ENCODE measurements at regions not wholly inside any gene's neighbourhood (a gene's known extent, or its start where the extent isn't known, plus 50 kb on each side); places are given as distances from the start of the nearest gene placed in this dataset.

GRCh38 chr7:135857519-135858274, 109.1 kb upstream of the FAM180A start:
- Histone ChIP-seq H3K27ac (no peak overlapping the region), H3K36me3 (no peaks in the 10 kb centered on the region), H3K4me3 (no peak overlapping the region), H3K9me3 (no peaks in the 10 kb centered on the region), H3K4me1 (no peaks in the 10 kb centered on the region), H3K27me3 (no peaks in the 10 kb centered on the region)
- TF ChIP-seq POLR2A (IDR thresholded peaks at IDR 0.05) (no peak), EP300 (IDR thresholded peaks at IDR 0.05) (no peak), POLR2AphosphoS5 (IDR thresholded peaks at IDR 0.05) (no peak)
- TF ChIP-seq, protein P1, sequence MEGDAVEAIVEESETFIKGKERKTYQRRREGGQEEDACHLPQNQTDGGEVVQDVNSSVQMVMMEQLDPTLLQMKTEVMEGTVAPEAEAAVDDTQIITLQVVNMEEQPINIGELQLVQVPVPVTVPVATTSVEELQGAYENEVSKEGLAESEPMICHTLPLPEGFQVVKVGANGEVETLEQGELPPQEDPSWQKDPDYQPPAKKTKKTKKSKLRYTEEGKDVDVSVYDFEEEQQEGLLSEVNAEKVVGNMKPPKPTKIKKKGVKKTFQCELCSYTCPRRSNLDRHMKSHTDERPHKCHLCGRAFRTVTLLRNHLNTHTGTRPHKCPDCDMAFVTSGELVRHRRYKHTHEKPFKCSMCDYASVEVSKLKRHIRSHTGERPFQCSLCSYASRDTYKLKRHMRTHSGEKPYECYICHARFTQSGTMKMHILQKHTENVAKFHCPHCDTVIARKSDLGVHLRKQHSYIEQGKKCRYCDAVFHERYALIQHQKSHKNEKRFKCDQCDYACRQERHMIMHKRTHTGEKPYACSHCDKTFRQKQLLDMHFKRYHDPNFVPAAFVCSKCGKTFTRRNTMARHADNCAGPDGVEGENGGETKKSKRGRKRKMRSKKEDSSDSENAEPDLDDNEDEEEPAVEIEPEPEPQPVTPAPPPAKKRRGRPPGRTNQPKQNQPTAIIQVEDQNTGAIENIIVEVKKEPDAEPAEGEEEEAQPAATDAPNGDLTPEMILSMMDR (IDR thresholded peaks at IDR 0.05): no peak
- DNase-seq (no peak), ATAC-seq (ENCODE audit: low FRiP score in 2 of 2) (peak in 1 of 2 donors; percentile 7)
- WGBS, 2 donors: 79% methylated on average over 3 of the region's 3 CpGs; no CpG with 5 or more reads in 1 of the 2 donors

DNA sequence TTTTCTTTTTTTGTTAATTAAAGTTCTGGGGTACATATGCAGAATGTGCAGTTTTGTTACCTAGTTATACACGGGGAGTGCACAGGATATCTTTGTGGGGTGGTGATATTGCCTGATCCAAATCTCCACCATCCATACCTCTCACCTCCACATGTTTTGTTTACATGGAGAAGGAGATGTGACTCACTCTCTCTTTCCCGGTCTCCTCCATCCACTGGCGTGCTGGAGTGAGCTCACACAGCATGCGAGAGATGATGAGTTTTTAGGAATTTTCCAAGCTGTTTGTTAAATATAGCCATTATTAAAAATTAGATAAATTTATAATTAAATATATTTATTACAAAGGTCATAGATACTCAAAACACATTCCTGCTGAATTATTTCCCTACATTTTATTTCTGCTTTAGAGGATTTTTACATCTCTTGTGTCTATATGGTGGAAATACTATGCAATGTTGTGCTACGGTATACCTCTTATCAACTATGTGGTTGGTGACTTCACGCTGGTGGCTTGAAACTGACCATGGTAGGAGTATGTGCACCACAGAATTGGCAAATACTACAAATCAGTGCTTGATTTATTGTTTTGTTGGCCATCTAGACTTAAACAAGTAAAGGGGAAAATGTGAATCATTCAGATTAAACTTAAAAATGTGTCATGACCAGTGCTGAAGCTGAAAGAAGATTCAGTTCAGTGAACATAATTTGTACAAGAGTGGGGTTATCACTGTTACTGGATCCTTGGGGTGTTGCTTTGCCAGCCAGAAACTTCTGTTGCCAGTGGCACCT, 107.9 kb upstream of the FAM180A start:
- WGBS, 2 donors: 66 to 74% methylated on average over 6 of the region's 6 CpGs
- ATAC-seq (ENCODE audit: low FRiP score in 2 of 2): no peak
- TF ChIP-seq POLR2AphosphoS5 (IDR thresholded peaks at IDR 0.05) (no peak), EP300 (IDR thresholded peaks at IDR 0.05) (no peak), POLR2A (IDR thresholded peaks at IDR 0.05) (no peak)
- TF ChIP-seq, protein P1 (IDR thresholded peaks at IDR 0.05): no peak

DNA sequence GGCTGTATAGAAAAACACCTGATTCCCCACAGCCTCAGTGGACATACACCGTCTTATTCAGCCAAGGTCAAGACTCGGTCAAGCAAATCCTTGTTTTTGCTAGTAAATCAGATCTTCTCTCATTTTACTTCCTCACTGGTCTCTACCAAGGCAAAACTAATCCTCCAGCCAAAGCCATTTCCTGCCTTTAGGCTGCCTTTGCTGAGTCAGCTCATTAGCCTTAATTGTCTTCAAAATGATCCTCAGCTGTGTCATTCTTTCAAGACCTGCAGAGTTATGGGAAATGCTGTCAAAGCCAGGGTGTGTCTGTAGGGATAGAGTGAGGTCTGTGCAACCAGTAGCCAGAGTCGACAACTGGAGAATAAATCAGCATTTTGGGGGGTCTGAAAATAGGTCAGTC, 107.2 kb upstream of the FAM180A start:
- Histone ChIP-seq H3K9me3 (no peaks in the 10 kb centered on the region), H3K4me1 (no peaks in the 10 kb centered on the region), H3K27ac (no peak overlapping the region), H3K36me3 (no peaks in the 10 kb centered on the region), H3K27me3 (no peaks in the 10 kb centered on the region), H3K4me3 (no peak overlapping the region)
- 31 to 43% methylated on average over 3 of the region's 3 CpGs for WGBS, 2 donors
- TF ChIP-seq EP300 (IDR thresholded peaks at IDR 0.05): no peak
- no peak for TF ChIP-seq POLR2A (IDR thresholded peaks at IDR 0.05)
- ATAC-seq (ENCODE audit: low FRiP score in 2 of 2): no peak
- no peak for DNase-seq

More for the DNA sequence above, 107.9 kb upstream of the FAM180A start:
- DNase-seq: no peak
- H3K27me3 ChIP-seq: no peaks in the 10 kb centered on the region
- no peaks in the 10 kb centered on the region for H3K9me3 ChIP-seq
- H3K36me3 ChIP-seq: no peaks in the 10 kb centered on the region
- H3K4me3 ChIP-seq: no peak overlapping the region
- H3K4me1 ChIP-seq: no peaks in the 10 kb centered on the region
- H3K27ac ChIP-seq: no peak overlapping the region

DNA sequence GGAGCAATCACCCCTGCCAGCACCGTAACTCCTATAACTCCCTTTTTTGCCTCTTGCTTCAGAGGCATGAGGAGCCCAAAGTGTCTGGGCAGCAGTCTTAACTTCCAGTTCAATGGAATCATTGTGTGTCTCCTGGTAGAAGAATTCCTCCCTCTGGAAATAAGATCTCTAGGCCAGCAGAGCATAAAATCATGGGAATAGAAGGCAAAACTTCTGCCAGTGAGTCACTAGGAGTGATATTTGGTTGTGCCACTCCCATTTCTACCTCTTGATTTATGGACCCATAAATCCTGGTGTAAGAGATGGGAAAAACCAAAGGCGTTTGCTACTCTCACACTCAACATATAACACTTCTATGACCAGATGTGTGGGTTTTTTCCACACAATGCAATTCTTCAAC, 104.9 kb upstream of the FAM180A start:
- 91 to 93% methylated on average over 2 of the region's 2 CpGs for WGBS, 2 donors
- no peaks in the 10 kb centered on the region for H3K36me3 ChIP-seq
- TF ChIP-seq EP300 (IDR thresholded peaks at IDR 0.05) (no peak), POLR2A (IDR thresholded peaks at IDR 0.05) (no peak), POLR2AphosphoS5 (IDR thresholded peaks at IDR 0.05) (no peak)
- TF ChIP-seq, protein P1 (IDR thresholded peaks at IDR 0.05): no peak
- no peak overlapping the region for H3K4me3 ChIP-seq
- H3K4me1 ChIP-seq: no peaks in the 10 kb centered on the region
- DNase-seq (no peak), ATAC-seq (ENCODE audit: low FRiP score in 2 of 2) (no peak)
- H3K9me3 ChIP-seq: no peaks in the 10 kb centered on the region
- no peak overlapping the region for H3K27ac ChIP-seq
- H3K27me3 ChIP-seq: no peaks in the 10 kb centered on the region

DNA sequence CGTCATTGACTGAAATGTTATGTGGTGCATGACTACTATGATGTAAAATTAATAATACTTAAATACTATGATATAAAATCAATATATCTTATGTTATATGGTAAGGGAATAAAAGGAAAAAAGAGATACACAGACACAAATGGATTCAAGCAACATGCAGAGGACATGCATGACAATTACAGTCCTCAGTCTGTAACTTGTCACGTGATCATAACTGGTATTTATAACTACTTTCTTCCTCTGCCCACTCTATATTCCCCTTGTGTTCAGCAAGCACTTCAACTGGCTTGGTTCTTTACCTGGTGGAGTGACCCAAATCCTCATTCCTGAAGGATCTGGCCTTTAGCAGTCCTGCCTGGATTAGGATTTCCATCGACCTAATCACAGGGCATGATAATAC, 104.4 kb upstream of the FAM180A start:
- DNase-seq: no peak
- TF ChIP-seq, protein P1 (IDR thresholded peaks at IDR 0.05): no peak
- no peak for TF ChIP-seq POLR2A (IDR thresholded peaks at IDR 0.05)
- no peak for TF ChIP-seq EP300 (IDR thresholded peaks at IDR 0.05)
- no peak for TF ChIP-seq POLR2AphosphoS5 (IDR thresholded peaks at IDR 0.05)
- WGBS, 2 donors: 86 to 88% methylated on average over 3 of the region's 3 CpGs
- no peak for ATAC-seq (ENCODE audit: low FRiP score in 2 of 2)
- H3K36me3 ChIP-seq: no peaks in the 10 kb centered on the region
- no peak overlapping the region for H3K4me3 ChIP-seq
- H3K4me1 ChIP-seq: no peaks in the 10 kb centered on the region
- no peaks in the 10 kb centered on the region for H3K9me3 ChIP-seq
- H3K27me3 ChIP-seq: no peaks in the 10 kb centered on the region
- H3K27ac ChIP-seq: no peak overlapping the region
